Ovary (tissue), 3 donors: ENCODE measurements at regions not wholly inside any gene's neighbourhood (a gene's known extent, or its start where the extent isn't known, plus 50 kb on each side); places are given as distances from the start of the nearest gene placed in this dataset.

ENCODE experiments used
- EP300 ChIP-seq: sonication (generic); formaldehyde crosslinking; IDR thresholded peaks from one replicate; pipeline ENCODE4 v1.6.1; 2017; ENCODE audit warnings: antibody characterized with exemption
- POLR2A ChIP-seq: fragments of 450-650 bp; IDR thresholded peaks from one replicate; pipeline ENCODE4 v1.6.1; 2017; ENCODE audit warnings: antibody characterized with exemption, mild to moderate bottlenecking, moderate library complexity
- TF ChIP-seq, protein P1 (sequence below), 3 donors: fragments of 450-650 bp in 2 of 3; fragments of 200-600 bp in 1 of 3; IDR thresholded peaks; one replicate each; pipeline versions ENCODE4 v1.5.1 to v1.8.0; 2016 to 2022; ENCODE audit warnings: antibody characterized with exemption in 3 of 3, mild to moderate bottlenecking in 1 of 3
- donor health status: DM: no; HTN: no; CAD: no.

GRCh38 chr12:4189721-4190120, 83.8 kb upstream of the CCND2 start:
- TF ChIP-seq, protein P1, sequence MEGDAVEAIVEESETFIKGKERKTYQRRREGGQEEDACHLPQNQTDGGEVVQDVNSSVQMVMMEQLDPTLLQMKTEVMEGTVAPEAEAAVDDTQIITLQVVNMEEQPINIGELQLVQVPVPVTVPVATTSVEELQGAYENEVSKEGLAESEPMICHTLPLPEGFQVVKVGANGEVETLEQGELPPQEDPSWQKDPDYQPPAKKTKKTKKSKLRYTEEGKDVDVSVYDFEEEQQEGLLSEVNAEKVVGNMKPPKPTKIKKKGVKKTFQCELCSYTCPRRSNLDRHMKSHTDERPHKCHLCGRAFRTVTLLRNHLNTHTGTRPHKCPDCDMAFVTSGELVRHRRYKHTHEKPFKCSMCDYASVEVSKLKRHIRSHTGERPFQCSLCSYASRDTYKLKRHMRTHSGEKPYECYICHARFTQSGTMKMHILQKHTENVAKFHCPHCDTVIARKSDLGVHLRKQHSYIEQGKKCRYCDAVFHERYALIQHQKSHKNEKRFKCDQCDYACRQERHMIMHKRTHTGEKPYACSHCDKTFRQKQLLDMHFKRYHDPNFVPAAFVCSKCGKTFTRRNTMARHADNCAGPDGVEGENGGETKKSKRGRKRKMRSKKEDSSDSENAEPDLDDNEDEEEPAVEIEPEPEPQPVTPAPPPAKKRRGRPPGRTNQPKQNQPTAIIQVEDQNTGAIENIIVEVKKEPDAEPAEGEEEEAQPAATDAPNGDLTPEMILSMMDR (IDR thresholded peaks at IDR 0.05) = no peak
- TF ChIP-seq POLR2A = no peak
- TF ChIP-seq EP300 = no peak
